ENCODE measurements at regions not wholly inside any gene's neighbourhood (a gene's known extent, or its start where the extent isn't known, plus 50 kb on each side); places are given as distances from the start of the nearest gene placed in this dataset.

GRCh38 chr16:59612094-59612493, 878.0 kb upstream of the GOT2 start:
- DNase-seq (ENCODE audit: low read depth), result no peak
- H3K36me3 ChIP-seq (ENCODE audit: control insufficient read depth, insufficient read depth, low read length), result no peaks in the 10 kb centered on the region
- H3K4me3 ChIP-seq (ENCODE audit: low read depth, low read length), result no peak overlapping the region
- no peak for TF ChIP-seq CTCF (IDR thresholded peaks at IDR 0.05; ENCODE audit: insufficient read depth, low read depth, low read length)
- no peaks in the 10 kb centered on the region for H3K27me3 ChIP-seq (ENCODE audit: control insufficient read depth, insufficient read depth, low read length)
- ChIA-PET CTCF (interaction anchor here (1.9 kb wide), 1 partner anchor 22 kb away, joined by 4 read pairs; no protein-coding TSS in a partner anchor), POLR2A (no interaction called here)

GRCh38 chr16:59611556-59611955, 877.4 kb upstream of the GOT2 start:
- Histone ChIP-seq H3K36me3 (ENCODE audit: control insufficient read depth, insufficient read depth, low read length) (no peaks in the 10 kb centered on the region), H3K27me3 (ENCODE audit: control insufficient read depth, insufficient read depth, low read length) (no peaks in the 10 kb centered on the region), H3K4me3 (ENCODE audit: low read depth, low read length) (no peak overlapping the region)
- CTCF ChIA-PET, result interaction anchor here (1.9 kb wide), 1 partner anchor 22 kb away, joined by 4 read pairs; no protein-coding TSS in a partner anchor
- POLR2A ChIA-PET, result no interaction called here
- TF ChIP-seq CTCF (IDR thresholded peaks at IDR 0.05; ENCODE audit: insufficient read depth, low read depth, low read length), result no peak
- DNase-seq (ENCODE audit: low read depth), result no peak

GRCh38 chr16:59605706-59606105, 871.6 kb upstream of the GOT2 start:
- H3K27me3 ChIP-seq (ENCODE audit: control insufficient read depth, insufficient read depth, low read length), result no peaks in the 10 kb centered on the region
- DNase-seq (ENCODE audit: low read depth), result no peak
- ChIA-PET POLR2A (no interaction called here), CTCF (no interaction called here)
- no peak overlapping the region for H3K4me3 ChIP-seq (ENCODE audit: low read depth, low read length)
- no peak for TF ChIP-seq CTCF (IDR thresholded peaks at IDR 0.05; ENCODE audit: insufficient read depth, low read depth, low read length)
- no peaks in the 10 kb centered on the region for H3K36me3 ChIP-seq (ENCODE audit: control insufficient read depth, insufficient read depth, low read length)

GRCh38 chr16:59604354-59604753, 870.2 kb upstream of the GOT2 start:
- CTCF ChIA-PET, result no interaction called here
- DNase-seq (ENCODE audit: low read depth), result no peak
- POLR2A ChIA-PET, result no interaction called here

GRCh38 chr16:59601452-59601851, 867.3 kb upstream of the GOT2 start:
- Histone ChIP-seq H3K36me3 (ENCODE audit: control insufficient read depth, insufficient read depth, low read length) (no peaks in the 10 kb centered on the region), H3K27me3 (ENCODE audit: control insufficient read depth, insufficient read depth, low read length) (no peaks in the 10 kb centered on the region), H3K4me3 (ENCODE audit: low read depth, low read length) (no peak overlapping the region)
- CTCF ChIA-PET, result no interaction called here
- TF ChIP-seq CTCF (IDR thresholded peaks at IDR 0.05; ENCODE audit: insufficient read depth, low read depth, low read length), result no peak
- POLR2A ChIA-PET, result no interaction called here
- no peak for DNase-seq (ENCODE audit: low read depth)

More at GRCh38 chr16:59604354-59604753, 870.2 kb upstream of the GOT2 start:
- Histone ChIP-seq H3K4me3 (ENCODE audit: low read depth, low read length) (no peak overlapping the region), H3K36me3 (ENCODE audit: control insufficient read depth, insufficient read depth, low read length) (no peaks in the 10 kb centered on the region), H3K27me3 (ENCODE audit: control insufficient read depth, insufficient read depth, low read length) (no peaks in the 10 kb centered on the region)
- no peak for TF ChIP-seq CTCF (IDR thresholded peaks at IDR 0.05; ENCODE audit: insufficient read depth, low read depth, low read length)

All from BJ (cell line).